Inflammatory macrophage (primary cell): ENCODE measurements at regions not wholly inside any gene's neighbourhood (a gene's known extent, or its start where the extent isn't known, plus 50 kb on each side); places are given as distances from the start of the nearest gene placed in this dataset.
"Not testable (repeated sequence)": the region's sequence is repeated elsewhere in the genome, so short reads cannot be mapped to it uniquely, and the experiment has no call there.

Experiments
- DNase-seq, 2 donors: peaks; one replicate each; pipeline ENCODE4 v3.0.0-alpha.2; 2020 to 2022

- DNase-seq, result no peak
Observed at GRCh38 chr9:71361357-71361756, 239.9 kb upstream of the TRPM3 start.

GRCh38 chr9:71357346-71357745, 235.9 kb upstream of the TRPM3 start:
- DNase-seq, result no peak

- DNase-seq, result no peak
Observed at GRCh38 chr9:71355884-71356283, 234.5 kb upstream of the TRPM3 start.

- no peak for DNase-seq
Observed at GRCh38 chr9:71353720-71354119, 232.3 kb upstream of the TRPM3 start.

GRCh38 chr9:71352837-71353236, 231.4 kb upstream of the TRPM3 start:
- DNase-seq, result no peak

- DNase-seq, result no peak
Observed at GRCh38 chr9:71349218-71349617, 227.8 kb upstream of the TRPM3 start.

GRCh38 chr9:71333321-71333720, 211.9 kb upstream of the TRPM3 start:
- no peak for DNase-seq

GRCh38 chr9:71331603-71332002, 210.2 kb upstream of the TRPM3 start:
- DNase-seq, result no peak

- DNase-seq, result no peak
Observed at GRCh38 chr9:71329873-71330272, 208.5 kb upstream of the TRPM3 start.

- DNase-seq, result no peak
Observed at GRCh38 chr9:71326360-71326759, 204.9 kb upstream of the TRPM3 start.

GRCh38 chr9:71323357-71323756, 201.9 kb upstream of the TRPM3 start:
- no peak for DNase-seq

GRCh38 chr9:71322311-71322710, 200.9 kb upstream of the TRPM3 start:
- no peak for DNase-seq

- DNase-seq, result no peak
Observed at GRCh38 chr9:71308454-71308853, 187.0 kb upstream of the TRPM3 start.

- DNase-seq, result no peak
Observed at GRCh38 chr9:71306134-71306533, 184.7 kb upstream of the TRPM3 start.

GRCh38 chr9:71303351-71303750, 181.9 kb upstream of the TRPM3 start:
- no peak for DNase-seq

GRCh38 chr9:71302776-71303175, 181.4 kb upstream of the TRPM3 start:
- no peak for DNase-seq

- DNase-seq, result no peak
Observed at GRCh38 chr9:71295928-71296327, 174.5 kb upstream of the TRPM3 start.

- no peak for DNase-seq
Observed at GRCh38 chr9:71286146-71286545, 164.7 kb upstream of the TRPM3 start.

GRCh38 chr9:71285191-71285656, 163.8 kb upstream of the TRPM3 start:
- DNase-seq, result peak; percentile 46 to 68

GRCh38 chr9:71282116-71282515, 160.7 kb upstream of the TRPM3 start:
- not testable (repeated sequence) for DNase-seq

- DNase-seq, result no peak
Observed at GRCh38 chr9:71279151-71279739, 157.8 kb upstream of the TRPM3 start.

- DNase-seq, result no peak
Observed at GRCh38 chr9:71273613-71274012, 152.2 kb upstream of the TRPM3 start.

GRCh38 chr9:71271602-71272001, 150.2 kb upstream of the TRPM3 start:
- no peak for DNase-seq

- DNase-seq, result no peak
Observed at GRCh38 chr9:71270554-71270953, 149.1 kb upstream of the TRPM3 start.

- DNase-seq, result no peak
Observed at GRCh38 chr9:71269859-71270258, 148.4 kb upstream of the TRPM3 start.
